ENCODE measurements at regions not wholly inside any gene's neighbourhood (a gene's known extent, or its start where the extent isn't known, plus 50 kb on each side); places are given as distances from the start of the nearest gene placed in this dataset.
A peak's percentile ranks its signal among the peaks of the same experiment; 100 is the strongest.

DNA sequence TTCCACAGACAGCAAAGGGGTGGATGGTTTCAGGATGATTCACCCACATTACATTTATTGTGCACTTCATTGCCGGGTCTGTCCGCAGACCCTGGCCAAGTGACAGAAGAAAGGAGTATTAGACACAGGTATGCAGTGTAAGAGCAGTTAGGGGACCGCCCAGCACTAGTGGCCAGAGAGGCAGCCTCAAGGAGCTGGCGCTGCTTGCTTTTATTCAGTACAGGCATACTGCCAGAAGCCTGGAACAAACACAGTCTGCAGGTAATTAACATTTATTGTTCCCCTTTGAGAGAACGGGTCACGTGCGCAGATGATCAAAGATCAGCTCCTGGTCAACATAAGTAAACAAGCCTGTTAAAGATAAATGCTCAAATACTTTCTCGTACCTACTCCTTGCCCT is 1639.0 kb upstream of the IGFBP7 start:
- Histone ChIP-seq H3K27ac (no peak overlapping the region), H3K36me3 (no peaks in the 10 kb centered on the region), H3K4me3 (no peak overlapping the region), H3K27me3 (no peaks in the 10 kb centered on the region), H3K9me3 (replicated peaks) (no peaks in the 10 kb centered on the region), H3K4me1 (no peaks in the 10 kb centered on the region)
- no peak for DNase-seq

DNA sequence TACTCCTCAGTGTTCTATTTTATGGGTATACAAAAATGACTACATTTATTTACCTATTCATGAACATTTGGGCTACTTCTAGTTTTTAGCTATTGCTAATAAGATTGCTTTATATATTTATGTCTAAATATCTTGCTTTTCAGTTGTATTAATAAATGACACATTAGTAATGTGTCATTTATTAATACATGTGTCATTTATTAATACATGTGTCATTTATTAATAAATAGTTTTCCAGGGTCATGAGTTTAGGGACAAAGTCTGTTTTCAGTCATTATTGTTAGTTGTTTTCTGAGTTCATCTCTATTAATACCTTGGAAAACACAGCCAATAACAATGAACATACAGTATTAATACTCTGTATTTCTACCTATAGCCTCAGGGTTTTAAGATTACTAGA is 1630.7 kb upstream of the IGFBP7 start:
- peaks cover 4% of the 10 kb centered on the region; the same call in 1 of the 2 replicates for H3K4me1 ChIP-seq
- H3K27me3 ChIP-seq: no peaks in the 10 kb centered on the region
- H3K27ac ChIP-seq: no peak overlapping the region
- H3K36me3 ChIP-seq: no peaks in the 10 kb centered on the region
- no peak overlapping the region for H3K4me3 ChIP-seq
- H3K9me3 ChIP-seq (replicated peaks): no peaks in the 10 kb centered on the region
- no peak for DNase-seq

GRCh38 chr4:58739275-58739674 is 1629.1 kb upstream of the IGFBP7 start:
- H3K36me3 ChIP-seq: no peaks in the 10 kb centered on the region
- peaks cover 4% of the 10 kb centered on the region; the same call in 1 of the 2 replicates for H3K4me1 ChIP-seq
- no peak overlapping the region for H3K4me3 ChIP-seq
- DNase-seq: no peak
- no peaks in the 10 kb centered on the region for H3K27me3 ChIP-seq
- no peak overlapping the region for H3K27ac ChIP-seq
- H3K9me3 ChIP-seq (replicated peaks): no peaks in the 10 kb centered on the region

- Histone ChIP-seq H3K27ac (no peak overlapping the region), H3K9me3 (replicated peaks) (no peaks in the 10 kb centered on the region), H3K27me3 (no peaks in the 10 kb centered on the region), H3K4me3 (no peak overlapping the region), H3K4me1 (peaks cover 4% of the 10 kb centered on the region; the same call in 1 of the 2 replicates), H3K36me3 (no peaks in the 10 kb centered on the region)
- DNase-seq: no peak
Measured at GRCh38 chr4:58738375-58738774, 1628.2 kb upstream of the IGFBP7 start.

GRCh38 chr4:58734030-58734674 is 1624.0 kb upstream of the IGFBP7 start:
- H3K36me3 ChIP-seq: no peaks in the 10 kb centered on the region
- no peaks in the 10 kb centered on the region for H3K9me3 ChIP-seq (replicated peaks)
- H3K4me1 ChIP-seq: peaks cover 4% of the 10 kb centered on the region; the same call in 1 of the 2 replicates
- DNase-seq: no peak
- no peak overlapping the region for H3K4me3 ChIP-seq
- no peaks in the 10 kb centered on the region for H3K27me3 ChIP-seq
- no peak overlapping the region for H3K27ac ChIP-seq

DNA sequence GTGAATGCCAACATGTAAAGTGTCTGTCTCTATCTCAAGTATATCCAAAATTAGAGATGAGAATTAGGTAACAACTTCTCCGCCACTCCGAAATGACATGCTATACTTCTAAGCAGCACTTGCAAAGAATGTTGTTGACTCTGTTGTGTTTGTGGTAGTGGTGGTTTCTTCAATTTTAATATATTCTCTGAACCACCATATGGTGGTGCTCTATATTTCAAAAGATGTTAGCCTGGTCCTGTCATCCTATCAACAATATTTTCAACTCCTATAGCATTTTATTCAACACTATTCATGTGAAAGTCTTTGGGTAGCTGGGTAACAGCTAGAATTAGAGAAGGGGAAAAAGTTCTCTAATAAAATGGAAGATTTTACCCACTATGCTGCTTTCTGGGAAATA is 1622.8 kb upstream of the IGFBP7 start:
- H3K4me3 ChIP-seq: no peak overlapping the region
- no peaks in the 10 kb centered on the region for H3K27me3 ChIP-seq
- H3K27ac ChIP-seq: no peak overlapping the region
- no peaks in the 10 kb centered on the region for H3K36me3 ChIP-seq
- H3K9me3 ChIP-seq (replicated peaks): no peaks in the 10 kb centered on the region
- peak in 1 of 2 experiments; percentile 15 for DNase-seq
- H3K4me1 ChIP-seq: no peaks in the 10 kb centered on the region

DNA sequence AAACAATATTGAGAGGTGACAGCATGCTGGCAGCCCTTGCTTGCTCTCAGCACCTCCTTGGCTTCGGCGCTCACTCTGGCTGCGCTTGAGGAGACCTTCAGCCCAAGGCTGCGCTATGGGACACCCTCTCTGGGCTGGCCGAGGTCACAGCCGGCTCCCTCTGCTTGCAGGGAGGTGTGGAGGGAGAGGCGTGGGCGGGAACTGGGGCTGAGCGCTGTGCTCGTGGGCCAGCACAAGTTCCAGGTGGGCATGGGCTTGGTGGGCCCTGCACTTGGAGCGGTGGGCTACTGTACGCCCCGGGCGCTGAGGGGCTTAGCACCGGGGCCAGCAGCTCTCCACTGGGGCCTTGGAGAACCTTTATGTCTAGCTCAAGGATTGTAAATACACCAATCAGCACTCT is 1613.8 kb upstream of the IGFBP7 start:
- Histone ChIP-seq H3K9me3 (replicated peaks) (no peaks in the 10 kb centered on the region; the same call in 1 of the 2 replicates), H3K27ac (no peak overlapping the region), H3K4me1 (no peaks in the 10 kb centered on the region), H3K4me3 (no peak overlapping the region), H3K36me3 (no peaks in the 10 kb centered on the region), H3K27me3 (no peaks in the 10 kb centered on the region)
- DNase-seq: no peak

DNA sequence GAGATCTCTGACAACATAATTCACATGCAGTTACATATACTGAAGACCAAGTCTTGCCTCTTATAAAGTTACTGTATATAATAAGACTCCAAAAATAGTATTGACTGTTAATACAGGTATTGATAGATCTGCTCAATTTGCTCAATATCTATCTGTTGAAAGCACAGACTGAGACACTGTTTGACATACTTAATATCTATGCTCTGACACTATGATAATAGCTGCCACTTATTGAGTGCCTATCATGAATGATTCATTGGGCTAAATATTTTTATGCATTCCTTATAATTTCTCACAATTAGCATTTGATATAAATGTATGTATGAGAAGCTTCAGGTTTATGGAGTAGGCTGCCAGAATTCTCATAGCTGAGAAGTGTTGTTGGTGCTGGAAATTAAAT is 1600.9 kb upstream of the IGFBP7 start:
- Histone ChIP-seq H3K27ac (no peak overlapping the region), H3K4me1 (no peaks in the 10 kb centered on the region), H3K9me3 (replicated peaks) (no peaks in the 10 kb centered on the region), H3K4me3 (no peak overlapping the region), H3K27me3 (no peaks in the 10 kb centered on the region), H3K36me3 (no peaks in the 10 kb centered on the region)
- no peak for DNase-seq

DNA sequence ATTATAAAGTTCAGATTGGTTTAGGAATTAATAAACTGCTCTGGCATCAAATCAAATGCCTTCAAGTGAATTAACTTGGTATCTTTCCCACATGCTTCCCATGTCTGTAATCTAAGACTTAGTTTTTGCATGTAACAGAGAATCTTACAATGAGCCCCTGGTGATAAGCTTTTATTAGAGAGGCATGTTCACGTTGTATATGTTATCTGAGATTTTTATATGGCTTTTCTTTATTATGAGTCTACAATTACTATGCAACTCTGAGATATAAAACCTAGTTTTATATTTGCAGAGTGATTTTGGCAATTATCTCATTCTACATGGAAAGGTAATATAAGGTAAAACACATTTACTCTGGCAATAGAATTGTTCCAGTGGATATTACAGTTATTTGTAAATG is 1578.4 kb upstream of the IGFBP7 start:
- no peak for DNase-seq
- H3K36me3 ChIP-seq: no peaks in the 10 kb centered on the region
- H3K27ac ChIP-seq: no peak overlapping the region
- no peak overlapping the region for H3K4me3 ChIP-seq
- H3K27me3 ChIP-seq: no peaks in the 10 kb centered on the region
- no peaks in the 10 kb centered on the region for H3K9me3 ChIP-seq (replicated peaks)
- H3K4me1 ChIP-seq: no peaks in the 10 kb centered on the region

GRCh38 chr4:58679886-58680285 is 1569.7 kb upstream of the IGFBP7 start:
- Histone ChIP-seq H3K27ac (no peak overlapping the region), H3K4me1 (no peaks in the 10 kb centered on the region), H3K27me3 (no peaks in the 10 kb centered on the region), H3K4me3 (no peak overlapping the region), H3K36me3 (no peaks in the 10 kb centered on the region), H3K9me3 (replicated peaks) (no peaks in the 10 kb centered on the region)
- no peak for DNase-seq

DNA sequence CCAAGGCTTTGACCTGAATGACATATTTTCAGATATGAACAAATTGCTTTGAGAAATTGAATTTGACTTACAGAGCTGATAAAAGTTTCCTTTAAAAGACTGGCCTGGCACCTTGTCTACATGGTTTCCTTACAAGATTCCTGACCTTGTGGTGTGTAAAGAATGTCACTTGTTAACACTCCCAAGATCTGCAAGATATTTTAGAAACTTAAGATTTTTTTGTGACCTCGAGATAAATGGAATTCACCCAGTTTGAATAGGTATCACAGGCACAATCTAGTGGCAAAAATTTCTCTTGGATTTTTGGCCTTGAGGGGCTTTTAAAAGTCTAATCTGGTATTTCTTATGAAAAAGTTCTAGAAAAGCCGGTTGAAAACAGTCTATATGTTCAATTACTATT is 1568.9 kb upstream of the IGFBP7 start:
- Histone ChIP-seq H3K36me3 (no peaks in the 10 kb centered on the region), H3K9me3 (replicated peaks) (0 out of 2 replicates have a peak, but pooled peaks cover under 1% of the 10 kb centered on the region), H3K4me1 (no peaks in the 10 kb centered on the region), H3K4me3 (no peak overlapping the region), H3K27me3 (no peaks in the 10 kb centered on the region), H3K27ac (no peak overlapping the region)
- DNase-seq: no peak

DNA sequence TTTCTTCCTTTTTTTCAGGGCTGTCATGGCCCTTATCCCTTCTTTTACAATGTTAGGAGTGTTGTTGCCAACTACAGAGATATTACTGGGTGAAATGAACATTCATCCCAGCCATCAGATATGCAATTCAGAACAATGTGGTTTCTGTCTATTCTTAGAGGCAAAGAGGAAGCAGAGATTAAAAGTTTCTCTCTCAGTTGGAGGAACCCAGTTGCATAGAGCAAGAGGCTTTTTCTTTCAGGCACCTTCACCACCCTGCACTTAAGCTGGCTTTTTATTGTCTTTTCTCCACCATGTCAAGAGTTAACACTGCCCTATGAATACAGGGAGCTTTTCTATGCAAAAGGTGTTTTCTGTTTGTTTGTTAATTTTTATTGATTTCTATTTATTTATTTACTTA is 1559.6 kb upstream of the IGFBP7 start:
- Histone ChIP-seq H3K4me3 (no peak overlapping the region), H3K27me3 (no peaks in the 10 kb centered on the region), H3K27ac (no peak overlapping the region), H3K36me3 (no peaks in the 10 kb centered on the region), H3K4me1 (0 out of 2 replicates have a peak, but pooled peaks cover 8% of the 10 kb centered on the region), H3K9me3 (replicated peaks) (0 out of 2 replicates have a peak, but pooled peaks cover 11% of the 10 kb centered on the region)
- DNase-seq: no peak

- no peaks in the 10 kb centered on the region for H3K27me3 ChIP-seq
- no peak overlapping the region for H3K27ac ChIP-seq
- H3K36me3 ChIP-seq: no peaks in the 10 kb centered on the region
- no peak overlapping the region for H3K4me3 ChIP-seq
- 0 out of 2 replicates have a peak, but pooled peaks cover 5% of the 10 kb centered on the region for H3K9me3 ChIP-seq (replicated peaks)
- DNase-seq: no peak
- 0 out of 2 replicates have a peak, but pooled peaks cover 8% of the 10 kb centered on the region for H3K4me1 ChIP-seq
Measured at GRCh38 chr4:58665649-58666048, 1555.5 kb upstream of the IGFBP7 start.

GRCh38 chr4:58658701-58659100 is 1548.5 kb upstream of the IGFBP7 start:
- no peaks in the 10 kb centered on the region for H3K4me1 ChIP-seq
- DNase-seq: no peak
- no peak overlapping the region for H3K27ac ChIP-seq
- H3K4me3 ChIP-seq: no peak overlapping the region
- H3K9me3 ChIP-seq (replicated peaks): no peaks in the 10 kb centered on the region
- no peaks in the 10 kb centered on the region for H3K36me3 ChIP-seq
- no peaks in the 10 kb centered on the region for H3K27me3 ChIP-seq

GRCh38 chr4:58653251-58653650 is 1543.1 kb upstream of the IGFBP7 start:
- no peak for DNase-seq
- H3K27ac ChIP-seq: no peak overlapping the region
- H3K4me3 ChIP-seq: no peak overlapping the region
- no peaks in the 10 kb centered on the region for H3K36me3 ChIP-seq
- no peaks in the 10 kb centered on the region for H3K27me3 ChIP-seq
- no peaks in the 10 kb centered on the region for H3K9me3 ChIP-seq (replicated peaks)
- no peaks in the 10 kb centered on the region for H3K4me1 ChIP-seq

- no peaks in the 10 kb centered on the region for H3K4me1 ChIP-seq
- DNase-seq: no peak
- H3K4me3 ChIP-seq: no peak overlapping the region
- no peaks in the 10 kb centered on the region for H3K27me3 ChIP-seq
- H3K9me3 ChIP-seq (replicated peaks): no peaks in the 10 kb centered on the region
- H3K27ac ChIP-seq: no peak overlapping the region
- H3K36me3 ChIP-seq: no peaks in the 10 kb centered on the region
Measured at GRCh38 chr4:58649226-58649625, 1539.0 kb upstream of the IGFBP7 start.
